Keratinocyte (primary cell): ENCODE measurements at regions not wholly inside any gene's neighbourhood (a gene's known extent, or its start where the extent isn't known, plus 50 kb on each side); places are given as distances from the start of the nearest gene placed in this dataset.

Source experiments
- DNase-seq: peaks from one replicate; pipeline ENCODE4 v3.0.0-alpha.2; 2011; ENCODE audit warnings: low read depth, missing footprints, low spot score
- FAIRE-seq: peaks from 2 replicates; lab custom pipeline; 2011; peaks lifted over from hg19 to GRCh38; lab: Jason Lieb, UNC
- H2AFZ ChIP-seq: 2 replicates; pipeline ENCODE4 v1.6.0; 2012; ENCODE audit warnings: low read length, control low read depth, inconsistent platforms; ENCODE audit not compliant: control insufficient read depth
- H3K27ac ChIP-seq: 2 replicates; pipeline ENCODE4 v1.5.1; 2011; ENCODE audit warnings: low read length; ENCODE audit not compliant: control insufficient read depth, insufficient read depth
- H3K27me3 ChIP-seq: 3 replicates; pipeline ENCODE4 v1.6.0; 2011; ENCODE audit warnings: low read length; ENCODE audit not compliant: control insufficient read depth, insufficient read depth; ENCODE audit errors: extremely low read depth
- H3K36me3 ChIP-seq, 2 experiments: 2 replicates in 1 of 2; 3 replicates in 1 of 2; pipeline ENCODE4 v1.5.1; 2011; ENCODE audit warnings: low read length in 2 of 2, mild to moderate bottlenecking in 1 of 2; ENCODE audit not compliant: control insufficient read depth in 2 of 2, insufficient read depth in 2 of 2; ENCODE audit errors: extremely low read depth in 1 of 2
- H3K4me1 ChIP-seq: 3 replicates; pipeline ENCODE4 v1.5.1; 2011; ENCODE audit warnings: low read length; ENCODE audit not compliant: control insufficient read depth, insufficient read depth; ENCODE audit errors: extremely low read depth
- H3K4me2 ChIP-seq: 3 replicates; pipeline ENCODE4 v1.6.0; 2011; ENCODE audit warnings: low read depth, low read length; ENCODE audit not compliant: control insufficient read depth, insufficient read depth; ENCODE audit errors: extremely low read depth
- H3K4me3 ChIP-seq, 3 experiments: fragments of 200-600 bp in 1 of 3; sonication (generic) in 1 of 3; 2 replicates in 2 of 3; 3 replicates in 1 of 3; pipeline ENCODE4 v1.5.1; 2011 to 2016; ENCODE audit warnings: low read length in 3 of 3, mild to moderate bottlenecking in 3 of 3, control low read depth in 2 of 3, inconsistent platforms in 1 of 3, low read depth in 1 of 3, mixed read lengths in 1 of 3, mixed run types in 1 of 3, moderate library complexity in 1 of 3; ENCODE audit not compliant: control insufficient read depth in 2 of 3, insufficient read depth in 2 of 3; ENCODE audit errors: extremely low read depth in 1 of 3
- H3K79me2 ChIP-seq: 2 replicates; pipeline ENCODE4 v1.6.0; 2012; ENCODE audit warnings: low read length; ENCODE audit not compliant: control insufficient read depth, insufficient read depth
- H3K9ac ChIP-seq: 3 replicates; pipeline ENCODE4 v1.6.0; 2011; ENCODE audit warnings: low read length; ENCODE audit not compliant: control insufficient read depth, insufficient read depth; ENCODE audit errors: extremely low read depth
- H3K9me1 ChIP-seq: 3 replicates; pipeline ENCODE4 v1.6.0; 2011; ENCODE audit warnings: low read length; ENCODE audit not compliant: control insufficient read depth, insufficient read depth; ENCODE audit errors: extremely low read depth
- H3K9me3 ChIP-seq: 2 replicates; pipeline ENCODE4 v1.5.1; 2012; ENCODE audit warnings: low read depth, low read length; ENCODE audit not compliant: control insufficient read depth
- H4K20me1 ChIP-seq: 3 replicates; pipeline ENCODE4 v1.6.0; 2011; ENCODE audit warnings: low read length; ENCODE audit not compliant: control insufficient read depth, insufficient read depth; ENCODE audit errors: extremely low read depth
- EZH2 ChIP-seq: IDR thresholded peaks from one replicate; pipeline ENCODE4 v1.6.1; 2012; ENCODE audit warnings: inconsistent platforms, mild to moderate bottlenecking, low read length, moderate library complexity
- dilution Hi-C: fragments of 300-500 bp; cut with MboI; formaldehyde crosslinking; loops from one replicate; pipeline ENCODE4 v1.7.0; 2020; ENCODE audit warnings: low sequenced_read_pairs; ENCODE audit not compliant: extremely low pct_ligation_motif_present
- TF ChIP-seq, protein P1 (sequence below), 3 experiments: IDR thresholded peaks in 1 of 3; conservative IDR thresholded peaks in 1 of 3; optimal IDR thresholded peaks in 1 of 3; 2 replicates in 2 of 3; 3 replicates in 1 of 3; pipeline versions ENCODE3 to v1.5.1; 2011; ENCODE audit warnings: low read length in 3 of 3, mild to moderate bottlenecking in 3 of 3, moderate library complexity in 2 of 3, control low read depth in 1 of 3, inconsistent platforms in 1 of 3; ENCODE audit not compliant: insufficient read depth in 2 of 3; ENCODE audit errors: extremely low read depth in 1 of 3

DNA sequence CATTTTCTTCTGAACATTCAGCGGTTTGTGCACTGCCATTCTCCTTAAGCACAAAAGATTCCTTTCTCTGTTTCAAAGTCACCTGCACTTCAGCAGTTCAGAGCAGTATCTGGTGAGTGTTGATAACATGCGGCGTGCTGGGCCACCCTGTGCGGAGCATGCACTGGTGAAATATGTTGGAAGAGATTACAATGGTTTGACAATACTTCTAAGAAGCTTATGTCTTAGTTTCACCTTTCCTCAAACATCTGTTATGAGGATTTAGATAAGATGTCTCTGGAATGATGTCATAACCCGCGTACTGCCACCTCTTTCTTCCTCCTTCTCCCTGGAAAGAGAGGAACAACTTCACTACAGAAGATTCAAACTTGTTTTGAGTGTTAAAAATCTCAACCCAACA lies 650.3 kb downstream of the AJAP1 start:
- Histone ChIP-seq H3K27me3 (no peaks in the 10 kb centered on the region), H3K9me1 (no peaks in the 10 kb centered on the region), H2AFZ (no peak overlapping the region), H4K20me1 (no peaks in the 10 kb centered on the region), H3K9me3 (peaks cover 3% of the 10 kb centered on the region), H3K4me2 (no peak overlapping the region), H3K4me1 (no peaks in the 10 kb centered on the region), H3K4me3 (no peak overlapping the region), H3K36me3 (no peaks in the 10 kb centered on the region), H3K9ac (no peak overlapping the region), H3K27ac (no peak overlapping the region), H3K79me2 (no peaks in the 10 kb centered on the region)
- dilution Hi-C loops = no loop called here
- no peak for DNase-seq
- no peak for FAIRE-seq
- TF ChIP-seq, protein P1, sequence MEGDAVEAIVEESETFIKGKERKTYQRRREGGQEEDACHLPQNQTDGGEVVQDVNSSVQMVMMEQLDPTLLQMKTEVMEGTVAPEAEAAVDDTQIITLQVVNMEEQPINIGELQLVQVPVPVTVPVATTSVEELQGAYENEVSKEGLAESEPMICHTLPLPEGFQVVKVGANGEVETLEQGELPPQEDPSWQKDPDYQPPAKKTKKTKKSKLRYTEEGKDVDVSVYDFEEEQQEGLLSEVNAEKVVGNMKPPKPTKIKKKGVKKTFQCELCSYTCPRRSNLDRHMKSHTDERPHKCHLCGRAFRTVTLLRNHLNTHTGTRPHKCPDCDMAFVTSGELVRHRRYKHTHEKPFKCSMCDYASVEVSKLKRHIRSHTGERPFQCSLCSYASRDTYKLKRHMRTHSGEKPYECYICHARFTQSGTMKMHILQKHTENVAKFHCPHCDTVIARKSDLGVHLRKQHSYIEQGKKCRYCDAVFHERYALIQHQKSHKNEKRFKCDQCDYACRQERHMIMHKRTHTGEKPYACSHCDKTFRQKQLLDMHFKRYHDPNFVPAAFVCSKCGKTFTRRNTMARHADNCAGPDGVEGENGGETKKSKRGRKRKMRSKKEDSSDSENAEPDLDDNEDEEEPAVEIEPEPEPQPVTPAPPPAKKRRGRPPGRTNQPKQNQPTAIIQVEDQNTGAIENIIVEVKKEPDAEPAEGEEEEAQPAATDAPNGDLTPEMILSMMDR (optimal IDR thresholded peaks at IDR 0.05 in 1 of 3, IDR thresholded peaks at IDR 0.05 in 1 of 3, conservative IDR thresholded peaks at IDR 0.05 in 1 of 3; ENCODE audit: extremely low read depth in 1 of 3, insufficient read depth in 2 of 3, low read length in 3 of 3) = no peak
- TF ChIP-seq EZH2 = no peak

DNA sequence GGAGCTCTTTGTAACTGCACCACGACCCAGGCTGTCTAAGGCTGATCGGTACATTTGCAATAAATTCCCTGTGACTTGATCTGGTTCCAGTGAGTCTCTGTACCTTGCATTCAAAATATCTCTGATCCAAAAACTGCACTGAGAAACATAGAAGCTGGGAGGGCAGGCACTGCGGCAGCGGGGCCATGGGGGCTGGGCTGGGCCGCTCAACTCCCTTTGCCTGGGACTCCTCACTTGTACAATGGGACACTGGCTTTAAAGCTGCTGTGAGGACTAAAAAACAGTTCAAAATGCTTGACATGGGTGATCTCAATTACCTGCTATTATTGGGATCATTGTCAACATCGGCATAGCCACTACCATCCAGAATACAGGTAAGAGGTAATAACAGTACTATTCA lies 644.0 kb downstream of the AJAP1 start:
- Histone ChIP-seq H3K4me2 (no peak overlapping the region), H3K4me3 (no peak overlapping the region), H3K9me3 (no peaks in the 10 kb centered on the region), H3K9ac (no peak overlapping the region), H3K9me1 (no peaks in the 10 kb centered on the region), H3K36me3 (no peaks in the 10 kb centered on the region), H4K20me1 (no peaks in the 10 kb centered on the region), H2AFZ (no peak overlapping the region), H3K27me3 (no peaks in the 10 kb centered on the region), H3K4me1 (no peaks in the 10 kb centered on the region), H3K27ac (no peak overlapping the region), H3K79me2 (no peaks in the 10 kb centered on the region)
- dilution Hi-C loops = no loop called here
- DNase-seq (no peak), FAIRE-seq (no peak)
- TF ChIP-seq, protein P1 (optimal IDR thresholded peaks at IDR 0.05 in 1 of 3, IDR thresholded peaks at IDR 0.05 in 1 of 3, conservative IDR thresholded peaks at IDR 0.05 in 1 of 3; ENCODE audit: extremely low read depth in 1 of 3, insufficient read depth in 2 of 3, low read length in 3 of 3) = no peak
- no peak for TF ChIP-seq EZH2
